HepG2 (cell line): ENCODE measurements at regions not wholly inside any gene's neighbourhood (a gene's known extent, or its start where the extent isn't known, plus 50 kb on each side); places are given as distances from the start of the nearest gene placed in this dataset.

Experiments
- NCOA2 ChIP-seq: sonication (generic); formaldehyde crosslinking; IDR thresholded peaks from 2 replicates; pipeline ENCODE4 v1.8.0; 2022; ENCODE audit warnings: inconsistent platforms
- RFX1 ChIP-seq: fragments of 450-650 bp; IDR thresholded peaks from 2 replicates; pipeline ENCODE4 v1.6.1; 2017
- SRF ChIP-seq: IDR thresholded peaks from 2 replicates; pipeline ENCODE4 v1.6.1; 2011; ENCODE audit warnings: mild to moderate bottlenecking, low read depth, low read length, moderate library complexity
- SRSF9 ChIP-seq: fragments of 200-400 bp; formaldehyde crosslinking; IDR thresholded peaks from 2 replicates; pipeline ENCODE4 v1.6.1; 2018; ENCODE audit warnings: borderline replicate concordance, mild to moderate bottlenecking, low read depth, low read length; ENCODE audit not compliant: insufficient read depth, poor library complexity, severe bottlenecking
- TCF7 ChIP-seq: sonication (generic); IDR thresholded peaks from 2 replicates; pipeline ENCODE4 v1.6.1; 2016; ENCODE audit warnings: antibody characterized with exemption, low read depth
- ZNF543 ChIP-seq: sonication (generic); formaldehyde crosslinking; IDR thresholded peaks from 2 replicates; pipeline ENCODE4 v1.4.0; 2020; ENCODE audit warnings: mild to moderate bottlenecking, missing genetic modification reagents
- ZSCAN29 ChIP-seq: sonication (generic); formaldehyde crosslinking; conservative IDR thresholded peaks from 2 replicates; pipeline ENCODE4 v1.4.0; 2020; ENCODE audit warnings: mild to moderate bottlenecking, missing genetic modification reagents
- TF ChIP-seq, protein P1 (sequence below), 2 experiments: sonication (generic) in 1 of 2; formaldehyde crosslinking in 1 of 2; IDR thresholded peaks; 2 replicates each; pipeline versions ENCODE4 v1.4.0 to v1.6.1; 2018 to 2020; ENCODE audit warnings: missing genetic modification reagents in 2 of 2, borderline replicate concordance in 1 of 2, low read depth in 1 of 2, mild to moderate bottlenecking in 1 of 2, missing biosample characterization in 1 of 2

GRCh38 chr1:227465256-227465655, 98.1 kb upstream of the ZNF678 start:
- TF ChIP-seq, protein P1, sequence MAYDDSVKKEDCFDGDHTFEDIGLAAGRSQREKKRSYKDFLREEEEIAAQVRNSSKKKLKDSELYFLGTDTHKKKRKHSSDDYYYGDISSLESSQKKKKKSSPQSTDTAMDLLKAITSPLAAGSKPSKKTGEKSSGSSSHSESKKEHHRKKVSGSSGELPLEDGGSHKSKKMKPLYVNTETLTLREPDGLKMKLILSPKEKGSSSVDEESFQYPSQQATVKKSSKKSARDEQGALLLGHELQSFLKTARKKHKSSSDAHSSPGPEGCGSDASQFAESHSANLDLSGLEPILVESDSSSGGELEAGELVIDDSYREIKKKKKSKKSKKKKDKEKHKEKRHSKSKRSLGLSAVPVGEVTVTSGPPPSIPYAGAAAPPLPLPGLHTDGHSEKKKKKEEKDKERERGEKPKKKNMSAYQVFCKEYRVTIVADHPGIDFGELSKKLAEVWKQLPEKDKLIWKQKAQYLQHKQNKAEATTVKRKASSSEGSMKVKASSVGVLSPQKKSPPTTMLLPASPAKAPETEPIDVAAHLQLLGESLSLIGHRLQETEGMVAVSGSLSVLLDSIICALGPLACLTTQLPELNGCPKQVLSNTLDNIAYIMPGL (CRISPR knock-in tag; IDR thresholded peaks at IDR 0.05; ENCODE audit: borderline replicate concordance in 1 of 2, low read depth in 1 of 2) = no peak
- TF ChIP-seq SRSF9 (no peak), ZNF543 (CRISPR knock-in tag) (no peak), SRF (no peak), RFX1 (no peak), NCOA2 (CRISPR knock-in tag) (no peak), TCF7 (no peak), ZSCAN29 (no peak)
